Amygdala (tissue), 56 donors: ENCODE measurements at regions not wholly inside any gene's neighbourhood (a gene's known extent, or its start where the extent isn't known, plus 50 kb on each side); places are given as distances from the start of the nearest gene placed in this dataset.

Experiments
- DNase-seq, 56 donors: peaks; one replicate each; lab custom pipeline; 2025; lab: John Stamatoyannopoulos, UW

GRCh38 chr5:145130996-145131395 is 704.1 kb downstream of the PRELID2 start:
- DNase-seq, result no peak

DNA sequence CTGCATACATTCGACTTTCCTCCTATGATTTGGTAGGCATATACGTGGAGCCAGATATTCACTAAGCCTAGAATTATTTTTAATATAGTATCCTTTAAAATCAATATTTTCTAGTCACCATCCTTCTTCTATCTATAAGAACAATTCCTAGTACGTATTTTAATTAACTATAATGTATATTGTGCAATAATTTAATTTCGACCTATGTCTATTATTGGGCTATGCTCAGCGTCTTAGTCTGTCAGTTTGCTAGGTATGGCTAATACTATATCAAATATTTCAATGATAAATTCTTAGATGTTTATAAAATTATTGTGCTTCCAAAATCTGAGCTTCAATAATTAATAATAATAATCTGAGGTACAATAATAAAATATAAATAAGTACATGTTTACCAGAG is 705.3 kb downstream of the PRELID2 start:
- no peak for DNase-seq

DNA sequence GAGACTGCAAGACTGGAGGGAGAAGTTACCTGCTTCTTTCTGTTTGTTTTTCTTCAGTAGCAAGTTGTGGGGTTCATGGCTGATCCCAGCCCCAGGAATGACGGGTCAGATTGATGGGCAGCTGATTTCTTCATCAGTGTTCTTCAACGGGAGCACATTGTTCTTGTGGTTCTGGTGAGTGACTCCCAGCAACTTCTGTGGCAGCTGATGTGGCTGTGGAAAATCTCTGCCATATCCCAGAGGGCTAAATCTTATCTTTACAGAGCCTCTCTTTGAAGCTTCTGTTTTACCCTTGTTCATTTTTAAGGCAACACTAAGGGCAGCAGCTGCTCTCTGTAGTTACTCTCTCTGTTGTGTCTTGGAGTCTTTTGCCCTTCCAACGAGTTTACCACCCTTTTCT is 710.3 kb downstream of the PRELID2 start:
- no peak for DNase-seq

DNA sequence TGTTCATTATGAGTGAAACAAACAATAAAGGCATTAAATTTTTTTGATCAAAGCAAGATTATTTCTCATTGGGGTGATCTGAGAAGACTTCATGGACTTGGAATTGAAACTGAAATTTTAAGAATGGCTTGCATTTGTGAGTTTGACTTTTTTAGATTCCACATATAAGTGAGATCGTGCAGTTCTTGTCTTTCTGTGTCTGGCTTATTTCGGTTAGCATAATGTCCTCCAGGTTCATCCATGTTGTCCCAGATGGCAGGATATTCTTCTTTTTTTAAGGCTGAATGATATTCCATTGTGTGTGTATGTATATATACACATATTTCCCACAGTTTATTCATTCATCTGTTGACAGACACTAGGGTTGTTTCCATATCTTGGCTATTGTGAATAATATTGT is 716.5 kb downstream of the PRELID2 start:
- no peak for DNase-seq

DNA sequence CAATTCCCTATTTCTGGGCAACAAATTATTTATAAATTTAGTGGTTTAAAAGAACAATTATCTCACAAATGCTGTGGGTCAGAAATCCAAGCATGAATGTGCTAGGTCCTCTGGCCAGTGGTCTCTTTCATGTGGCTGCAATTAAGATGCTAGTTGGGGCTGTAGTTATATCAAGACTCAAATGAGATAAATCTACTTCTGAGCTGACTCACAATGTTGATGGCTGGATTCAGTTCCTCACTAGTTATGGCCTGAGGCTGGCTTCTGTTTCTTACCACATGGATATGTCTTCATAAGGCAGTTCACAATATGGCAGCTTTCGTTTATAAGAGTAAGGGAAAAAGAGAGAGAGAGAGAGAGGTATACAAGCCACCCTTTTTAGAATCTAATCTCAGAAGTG is 717.0 kb downstream of the PRELID2 start:
- DNase-seq, result no peak

- DNase-seq, result no peak
Observed at GRCh38 chr5:145117285-145117684, 717.9 kb downstream of the PRELID2 start.

DNA sequence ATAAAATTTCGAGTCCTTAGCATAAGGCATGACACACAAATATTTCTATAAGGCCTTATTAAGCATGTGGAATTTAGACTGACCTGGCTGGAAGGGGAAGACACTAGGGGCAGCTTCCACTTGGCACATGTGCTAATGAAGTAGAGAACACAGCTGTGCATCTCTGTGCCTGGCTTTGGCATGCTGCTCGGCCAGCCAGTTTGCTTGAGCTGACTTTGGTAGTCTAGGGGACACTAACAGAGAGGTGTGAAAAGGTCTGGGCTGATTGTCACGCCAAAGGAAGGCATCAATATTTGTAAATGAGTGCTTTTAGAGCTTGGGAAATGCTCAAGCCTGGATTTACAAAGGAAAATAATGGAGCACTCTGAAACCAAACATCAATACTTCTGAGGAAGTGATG is 723.7 kb downstream of the PRELID2 start:
- no peak for DNase-seq

DNA sequence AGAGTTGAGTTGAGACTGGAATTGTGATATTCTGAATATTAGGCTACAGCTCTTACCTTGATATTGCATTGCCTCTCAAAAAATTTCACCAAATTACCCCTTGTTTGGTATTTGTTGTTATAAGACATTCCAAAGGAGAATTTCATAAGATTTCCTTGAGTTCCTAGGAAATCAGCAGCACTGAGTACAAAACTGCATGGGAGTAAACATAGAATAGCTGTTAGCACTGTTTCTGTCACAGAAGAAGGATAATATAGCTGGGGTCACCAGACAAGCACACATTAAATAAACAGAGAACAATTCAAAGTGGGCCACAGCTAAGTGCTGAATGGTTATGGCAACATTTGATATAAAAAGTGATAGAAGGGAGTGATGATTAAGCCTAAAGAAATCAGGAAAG is 724.3 kb downstream of the PRELID2 start:
- DNase-seq, result no peak

DNA sequence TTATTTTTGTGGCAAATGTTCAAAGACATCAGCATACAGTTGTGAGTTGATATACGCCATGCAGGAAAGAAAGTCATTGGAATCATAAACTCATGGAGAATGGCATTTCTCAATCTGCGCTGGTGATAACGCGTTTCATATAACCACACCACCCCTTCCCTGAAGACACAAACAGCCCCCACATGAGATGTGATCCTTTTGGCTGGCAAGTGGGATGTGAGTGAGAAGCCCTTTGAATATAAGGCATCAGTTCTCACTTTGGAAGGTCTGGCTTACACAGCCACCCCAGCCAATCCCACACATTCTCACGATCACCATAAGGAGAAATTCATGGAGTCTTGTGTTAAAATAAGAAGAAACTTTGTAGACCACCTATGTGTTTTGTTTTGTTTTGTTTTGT is 725.0 kb downstream of the PRELID2 start:
- DNase-seq, result peak in 1 of 56 donors; percentile 7

GRCh38 chr5:145105384-145105783 is 729.8 kb downstream of the PRELID2 start:
- DNase-seq, result no peak

DNA sequence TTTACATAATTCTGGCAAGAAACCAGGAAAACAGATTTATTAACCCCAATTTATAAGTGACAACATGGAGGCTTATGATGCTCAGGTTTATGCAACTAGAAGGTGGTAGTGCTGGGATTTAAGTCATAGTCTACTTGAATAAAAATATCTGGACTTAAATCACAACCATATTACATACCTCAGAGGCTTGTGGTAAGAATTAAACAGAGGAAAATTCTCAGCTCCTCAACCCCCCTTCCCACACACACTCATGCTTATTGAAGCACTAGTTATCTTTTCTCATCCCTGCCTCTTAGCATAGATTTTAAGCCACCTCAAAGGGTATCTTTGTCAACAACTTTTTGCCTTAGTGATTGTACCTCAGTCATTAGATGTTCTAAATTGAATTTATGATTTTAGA is 731.0 kb downstream of the PRELID2 start:
- no peak for DNase-seq

DNA sequence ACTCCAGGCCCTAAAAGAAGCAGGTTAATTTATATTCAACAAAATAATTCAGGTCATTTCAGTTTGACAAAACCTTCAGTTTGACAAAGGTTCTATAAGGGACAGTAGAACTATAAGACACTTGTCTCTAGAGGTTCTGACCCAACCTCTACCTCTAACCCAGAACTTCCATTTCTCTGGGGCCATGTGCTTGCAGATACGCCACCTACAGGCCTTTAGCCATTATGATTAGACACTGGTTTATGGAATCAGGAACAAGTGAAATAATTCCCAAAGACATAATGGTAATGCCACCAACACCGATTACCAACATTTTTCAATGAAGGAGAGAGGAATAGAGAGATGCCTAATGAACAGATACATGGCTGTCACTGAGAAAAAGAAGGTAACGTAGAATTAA is 733.9 kb downstream of the PRELID2 start:
- no peak for DNase-seq

DNA sequence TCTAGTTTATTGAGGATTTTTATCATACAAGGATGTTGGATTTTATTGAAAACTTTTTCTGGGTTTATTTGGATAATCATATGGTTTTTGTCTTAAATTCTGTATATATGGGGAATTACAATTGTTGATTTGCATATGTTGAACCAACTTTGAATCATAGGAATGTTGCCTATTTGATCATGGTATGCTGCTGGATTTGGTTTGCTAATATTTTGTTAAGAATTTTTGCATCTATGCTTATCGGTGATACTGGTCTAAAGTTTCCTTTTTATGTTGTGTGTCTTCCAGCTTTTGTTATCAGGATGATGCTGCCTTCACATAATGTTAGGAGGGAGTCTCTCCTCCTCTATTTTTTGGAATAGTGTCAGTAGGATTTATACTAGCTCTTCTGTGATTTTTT is 745.0 kb downstream of the PRELID2 start:
- no peak for DNase-seq

DNA sequence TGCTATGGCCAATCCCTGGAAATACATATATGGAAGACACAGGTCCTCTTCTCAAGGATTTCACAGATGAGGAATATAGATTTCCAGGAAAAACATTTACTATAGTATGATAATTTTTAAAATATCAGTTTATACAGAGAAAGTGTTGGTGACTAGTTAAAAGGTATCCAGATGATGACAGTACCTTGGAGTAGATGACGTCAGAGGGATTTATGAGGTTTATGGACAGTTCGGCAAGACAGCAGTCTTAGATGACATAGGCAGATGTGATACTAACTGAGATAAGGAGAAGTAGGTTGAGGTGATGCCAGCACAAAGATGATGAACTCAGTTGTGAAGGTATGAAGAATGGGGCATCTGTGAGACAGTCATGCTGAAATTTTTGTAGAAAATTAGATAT is 750.3 kb downstream of the PRELID2 start:
- DNase-seq, result no peak

DNA sequence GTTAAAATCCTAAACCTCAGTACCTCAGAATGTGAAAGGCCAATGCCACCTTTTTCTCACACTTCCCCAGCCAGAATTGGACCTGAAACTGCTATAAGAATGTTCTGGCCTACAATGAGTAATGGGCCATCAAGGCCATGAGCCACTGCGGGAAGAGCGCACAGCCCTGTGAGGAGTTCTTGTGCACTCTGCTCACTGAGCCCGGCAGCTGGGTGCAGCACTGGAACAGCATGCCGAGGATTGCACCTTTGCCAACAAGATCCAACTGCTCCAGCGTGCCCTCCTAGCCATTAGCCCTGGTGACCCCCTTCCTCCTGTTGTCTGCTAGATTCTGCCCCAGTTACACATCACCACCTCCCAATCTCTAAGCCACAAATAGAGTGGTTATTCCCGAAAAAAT is 758.1 kb downstream of the PRELID2 start:
- DNase-seq, result no peak

GRCh38 chr5:145076040-145076439 is 759.1 kb downstream of the PRELID2 start:
- DNase-seq, result no peak

- DNase-seq, result no peak
Observed at GRCh38 chr5:145072889-145073288, 762.3 kb downstream of the PRELID2 start.

DNA sequence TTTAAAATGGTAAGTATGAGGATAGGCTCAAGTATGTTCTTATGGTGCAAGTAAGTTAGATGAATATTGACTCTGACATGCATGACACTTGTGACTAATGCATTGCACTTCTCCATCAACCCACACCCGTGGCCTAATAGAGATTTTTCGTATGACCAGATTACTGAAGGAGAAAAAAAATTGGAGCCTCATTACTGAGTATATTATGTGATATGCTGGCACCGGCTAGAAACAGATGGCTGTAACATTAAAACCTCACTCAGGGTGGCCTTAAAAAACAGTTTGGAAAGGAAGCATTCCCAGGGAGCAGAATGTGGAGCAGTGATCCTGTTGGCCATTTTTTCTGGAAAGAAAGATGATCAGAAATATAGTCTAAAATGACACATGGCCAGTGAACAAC is 766.4 kb downstream of the PRELID2 start:
- no peak for DNase-seq

DNA sequence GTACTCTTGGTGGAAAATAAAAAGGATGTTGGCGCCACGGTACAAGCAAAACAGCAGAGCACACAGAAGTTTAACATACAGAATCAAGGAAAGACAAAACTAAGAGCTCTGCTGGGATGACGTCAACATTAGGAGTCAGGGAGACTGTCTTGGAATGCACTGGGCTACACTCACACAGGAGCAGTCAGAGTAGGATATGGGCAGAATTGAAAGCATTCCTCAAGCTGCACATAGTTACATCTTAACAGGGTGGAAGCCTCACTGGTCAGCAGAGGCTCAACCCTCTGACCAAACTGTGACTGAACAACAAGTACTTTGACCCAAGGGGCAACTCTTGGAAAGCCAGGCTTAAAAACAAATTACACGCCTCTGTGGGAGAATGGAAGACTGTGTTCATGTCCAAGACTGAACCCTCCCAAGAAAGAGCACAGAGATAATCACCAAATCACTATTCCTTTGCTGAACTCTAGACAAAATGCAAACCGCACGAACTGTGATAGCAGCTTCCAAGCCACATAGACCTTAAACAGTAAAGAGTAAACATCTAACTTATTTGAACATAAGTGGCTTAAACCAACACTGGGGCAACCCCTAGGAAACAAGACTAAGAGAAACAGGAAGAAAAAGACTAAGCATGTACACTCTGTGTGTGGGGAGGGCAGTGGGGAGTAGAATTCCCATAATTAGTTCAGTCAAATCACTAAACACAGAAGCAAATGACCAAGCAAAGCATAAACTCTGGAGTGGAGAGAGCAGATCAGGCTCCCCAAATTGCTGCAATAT is 772.7 kb downstream of the PRELID2 start:
- DNase-seq, result no peak

GRCh38 chr5:145056800-145057199 is 778.3 kb downstream of the PRELID2 start:
- no peak for DNase-seq

DNA sequence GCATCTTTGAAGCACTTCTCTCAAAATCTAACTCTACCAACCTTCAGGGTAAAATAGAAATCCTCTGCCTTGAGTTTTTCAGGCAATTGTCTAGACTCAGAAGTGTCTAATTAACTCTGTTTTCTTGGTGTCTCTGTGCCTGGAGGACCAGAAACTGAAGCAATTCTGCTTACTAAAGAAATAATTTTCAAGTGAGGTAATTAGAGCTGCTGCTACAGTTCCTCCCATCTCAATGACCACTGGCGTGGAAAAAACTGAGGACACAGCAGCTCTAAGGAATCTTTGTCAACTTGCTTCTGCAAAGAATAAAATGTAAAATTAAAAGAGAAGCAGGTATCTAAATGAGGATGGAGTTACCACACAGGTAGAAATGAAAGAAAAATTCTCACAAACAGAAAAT is 785.0 kb downstream of the PRELID2 start:
- DNase-seq, result no peak

DNA sequence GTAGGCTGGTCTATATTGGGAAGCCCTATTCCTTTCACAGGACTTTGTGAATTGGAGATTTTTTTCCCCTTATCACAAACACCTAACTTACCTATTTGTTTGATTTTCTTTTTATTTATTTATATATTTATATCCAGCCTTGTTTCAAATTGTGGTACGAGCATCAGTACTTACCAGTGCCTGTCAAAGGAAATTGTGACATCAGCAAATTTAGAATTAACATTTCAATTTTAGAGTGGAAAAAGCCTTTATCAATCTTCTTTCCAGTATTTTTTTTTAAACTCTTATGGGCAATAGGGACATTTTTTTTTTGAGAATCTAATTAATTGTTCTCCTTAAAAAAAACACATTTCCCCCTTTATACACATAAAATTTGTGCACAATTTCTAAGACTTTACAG is 790.2 kb downstream of the PRELID2 start:
- no peak for DNase-seq

- DNase-seq, result no peak
Observed at GRCh38 chr5:145028626-145029025, 806.5 kb downstream of the PRELID2 start.
